HFF-Myc (cell line): ENCODE measurements at regions not wholly inside any gene's neighbourhood (a gene's known extent, or its start where the extent isn't known, plus 50 kb on each side); places are given as distances from the start of the nearest gene placed in this dataset.
A peak's percentile ranks its signal among the peaks of the same experiment; 100 is the strongest.

Experiments
- DNase-seq: peaks from one replicate; pipeline ENCODE4 v3.0.0-alpha.2; 2011; ENCODE audit warnings: low read depth; ENCODE audit errors: extremely low read depth
- H3K4me3 ChIP-seq: replicated peaks from 2 replicates; pipeline ENCODE4 v1.5.1; 2011; ENCODE audit warnings: low read depth, mild to moderate bottlenecking, control low read depth, low read length
- CTCF ChIP-seq: IDR thresholded peaks from 2 replicates; pipeline ENCODE4 v1.5.1; 2012; ENCODE audit warnings: mild to moderate bottlenecking, low read depth, low read length, control low read depth; ENCODE audit errors: missing control alignments

DNA sequence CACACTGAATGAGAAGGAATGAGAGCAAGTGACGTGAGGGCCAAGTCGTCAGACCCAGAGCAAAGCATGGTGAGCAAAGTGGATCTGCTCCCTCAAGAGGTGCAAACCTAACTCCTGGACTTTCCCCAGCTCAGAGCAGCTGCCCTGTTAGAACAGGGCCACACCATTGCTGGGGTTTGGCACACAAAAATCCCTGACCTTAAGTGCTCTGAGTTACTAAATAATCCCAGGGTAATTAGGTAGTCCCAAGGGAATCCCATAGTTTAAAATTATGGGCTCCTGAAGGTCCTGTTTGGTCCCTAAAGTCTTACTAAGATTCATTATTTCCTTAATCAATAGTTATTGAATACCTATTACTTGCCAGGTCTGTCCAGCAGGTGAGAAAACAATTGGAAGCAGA, 165.1 kb upstream of the TNFAIP3 start:
- DNase-seq = no peak
- no peak for TF ChIP-seq CTCF

DNA sequence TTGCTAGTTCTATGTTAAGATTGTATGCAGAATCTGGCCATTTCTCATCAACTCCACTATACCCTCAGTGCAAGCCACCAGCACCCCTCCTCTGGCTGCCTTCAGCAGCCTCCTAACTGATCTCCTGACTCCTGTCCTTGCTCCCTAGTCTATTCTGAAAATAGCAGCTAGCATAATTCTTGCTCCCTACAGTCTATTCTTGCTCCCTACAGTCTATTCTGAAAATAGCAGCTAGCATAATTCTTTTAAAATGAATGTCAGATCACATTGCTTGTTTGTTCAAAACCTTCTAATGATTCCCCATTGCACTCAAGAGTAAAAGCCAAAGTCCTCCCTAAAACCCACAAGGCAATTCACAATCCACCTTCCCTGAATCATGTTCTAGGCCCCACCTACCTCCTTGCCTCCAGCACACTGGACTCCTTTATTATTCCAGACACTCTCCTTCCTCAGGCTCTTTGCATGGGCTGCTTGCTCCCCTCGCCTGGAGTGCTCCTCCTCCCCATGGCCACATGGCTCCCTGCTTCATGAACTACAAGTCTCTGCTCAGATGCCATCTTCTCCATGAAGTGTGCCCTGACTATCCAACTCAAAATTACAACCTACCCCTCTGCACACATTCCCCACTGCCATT, 164.2 kb upstream of the TNFAIP3 start:
- DNase-seq = no peak
- no peak for TF ChIP-seq CTCF
- no peak overlapping the region for H3K4me3 ChIP-seq

More for the DNA sequence above, 165.1 kb upstream of the TNFAIP3 start:
- H3K4me3 ChIP-seq = no peak overlapping the region

DNA sequence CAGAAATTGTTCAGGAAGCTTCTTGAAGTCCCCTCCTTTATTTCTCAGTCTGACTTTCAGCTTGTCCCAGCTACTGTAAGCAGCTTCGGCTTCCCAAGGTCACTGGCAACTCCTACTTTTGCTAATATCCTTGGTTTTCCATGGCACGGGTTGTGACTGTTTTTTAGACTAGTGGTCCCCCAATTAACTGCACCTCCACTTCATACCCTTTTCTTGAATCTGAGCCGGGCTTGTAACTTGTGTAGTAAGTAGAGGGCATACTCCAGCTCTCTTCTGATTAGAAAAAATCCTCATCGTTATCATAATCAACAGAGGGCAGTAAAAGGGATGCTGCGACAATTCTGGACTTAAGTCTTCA, 162.3 kb upstream of the TNFAIP3 start:
- DNase-seq = no peak
- no peak for TF ChIP-seq CTCF
- H3K4me3 ChIP-seq = no peak overlapping the region

GRCh38 chr6:137705160-137706082, 161.6 kb upstream of the TNFAIP3 start:
- no peak for DNase-seq
- TF ChIP-seq CTCF = peak; percentile 72
- H3K4me3 ChIP-seq = no peak overlapping the region

DNA sequence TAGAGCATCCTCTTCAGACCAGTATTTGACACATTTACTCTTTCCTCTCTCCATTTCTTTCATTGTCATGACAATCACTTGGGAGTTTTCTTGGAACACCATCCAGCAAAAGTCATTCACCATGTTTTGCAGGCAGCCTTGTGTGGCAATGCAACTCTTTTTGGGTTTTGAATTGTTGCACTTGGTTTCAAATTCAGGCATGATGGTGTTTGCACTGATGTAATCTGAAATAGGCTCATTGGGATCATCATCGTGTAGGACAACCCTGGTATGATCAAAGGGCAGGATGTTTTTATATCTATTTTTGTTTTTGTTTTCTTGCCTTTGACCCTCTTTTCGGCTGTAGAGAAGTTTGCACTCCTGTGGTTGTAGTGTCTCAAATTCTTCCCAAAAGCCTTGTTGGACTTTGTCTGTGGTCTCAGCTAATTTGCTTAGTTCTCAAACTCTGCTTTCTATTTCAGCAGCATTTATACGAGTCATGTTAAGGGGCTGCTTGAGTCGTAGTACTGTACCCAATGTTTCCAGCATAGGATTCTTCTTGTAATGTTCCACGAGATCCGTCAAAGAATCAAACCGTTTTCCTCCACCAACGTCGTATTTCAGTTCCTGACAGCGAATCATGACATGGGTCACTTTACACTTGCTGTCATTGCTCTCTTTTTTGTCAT, 160.8 kb upstream of the TNFAIP3 start:
- no peak for DNase-seq
- no peak overlapping the region for H3K4me3 ChIP-seq
- TF ChIP-seq CTCF = no peak

DNA sequence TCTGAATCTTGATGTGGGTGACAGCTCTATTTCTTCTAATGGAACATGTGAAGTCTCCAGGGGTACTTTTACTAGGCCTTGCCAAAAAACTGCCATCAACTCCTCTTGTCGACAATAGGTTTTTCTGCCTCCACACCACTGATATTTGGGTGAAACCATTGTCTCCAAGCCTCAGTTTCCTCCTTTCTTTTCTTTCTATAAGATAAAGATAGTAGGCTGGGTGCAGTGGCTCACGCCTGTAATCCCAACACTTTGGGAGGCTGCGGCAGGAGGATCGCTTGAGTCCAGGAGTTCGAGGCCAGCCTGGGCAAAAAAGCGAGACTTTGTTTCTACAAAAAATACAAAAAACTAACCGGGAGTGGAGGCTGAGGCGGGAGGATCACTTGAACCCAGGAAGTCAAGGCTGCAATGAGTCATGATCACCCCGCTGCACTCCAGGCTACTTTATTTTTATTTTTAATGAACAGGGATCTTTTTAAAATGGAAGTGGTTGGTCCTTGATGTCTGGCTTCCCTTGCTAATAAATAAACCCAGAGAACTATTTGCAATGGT, 159.9 kb upstream of the TNFAIP3 start:
- no peak for TF ChIP-seq CTCF
- DNase-seq = no peak

More for the DNA sequence above, 159.9 kb upstream of the TNFAIP3 start:
- H3K4me3 ChIP-seq = no peak overlapping the region
